Thoracic aorta (tissue), 2 donors: ENCODE measurements at regions not wholly inside any gene's neighbourhood (a gene's known extent, or its start where the extent isn't known, plus 50 kb on each side); places are given as distances from the start of the nearest gene placed in this dataset.
A peak's percentile ranks its signal among the peaks of the same experiment; 100 is the strongest.

Source experiments
- ATAC-seq: fragments of 150-250 bp; one replicate; pipeline ENCODE4 v1.8.0; 2017; ENCODE audit warnings: low read depth; ENCODE audit not compliant: insufficient number of reproducible peaks, low FRiP score
- DNase-seq: peaks from one replicate; pipeline ENCODE4 v3.0.0-alpha.2; 2020; ENCODE audit warnings: low spot score
- H3K27ac ChIP-seq, 2 donors: fragments of 200-600 bp; sonication (generic); 1 replicate in 1 of 2; 2 replicates in 1 of 2; pipeline ENCODE4 v1.5.1; 2016; ENCODE audit warnings: mild to moderate bottlenecking in 2 of 2, moderate library complexity in 2 of 2
- H3K27me3 ChIP-seq: fragments of 200-600 bp; sonication (generic); replicated peaks from 2 replicates; pipeline ENCODE4 v1.6.0; 2016; ENCODE audit warnings: mild to moderate bottlenecking; ENCODE audit not compliant: insufficient read depth
- H3K36me3 ChIP-seq: fragments of 200-600 bp; sonication (generic); one replicate; pipeline ENCODE4 v1.5.1; 2016
- H3K4me1 ChIP-seq, 2 donors: fragments of 200-600 bp; sonication (generic); 1 replicate in 1 of 2; 2 replicates in 1 of 2; pipeline versions ENCODE4 v1.5.1 to v1.6.0; 2016; ENCODE audit warnings: low read depth in 2 of 2, mild to moderate bottlenecking in 1 of 2; ENCODE audit not compliant: control insufficient read depth in 1 of 2
- H3K4me3 ChIP-seq: fragments of 200-600 bp; sonication (generic); 2 replicates; pipeline ENCODE4 v1.5.1; 2016; ENCODE audit warnings: mild to moderate bottlenecking
- H3K9me3 ChIP-seq: fragments of 200-600 bp; sonication (generic); 2 replicates; pipeline ENCODE4 v1.5.1; 2016
- CTCF ChIP-seq: fragments of 200-600 bp; sonication (generic); IDR thresholded peaks from one replicate; pipeline ENCODE4 v1.5.1; 2019; ENCODE audit warnings: antibody characterized with exemption

DNA sequence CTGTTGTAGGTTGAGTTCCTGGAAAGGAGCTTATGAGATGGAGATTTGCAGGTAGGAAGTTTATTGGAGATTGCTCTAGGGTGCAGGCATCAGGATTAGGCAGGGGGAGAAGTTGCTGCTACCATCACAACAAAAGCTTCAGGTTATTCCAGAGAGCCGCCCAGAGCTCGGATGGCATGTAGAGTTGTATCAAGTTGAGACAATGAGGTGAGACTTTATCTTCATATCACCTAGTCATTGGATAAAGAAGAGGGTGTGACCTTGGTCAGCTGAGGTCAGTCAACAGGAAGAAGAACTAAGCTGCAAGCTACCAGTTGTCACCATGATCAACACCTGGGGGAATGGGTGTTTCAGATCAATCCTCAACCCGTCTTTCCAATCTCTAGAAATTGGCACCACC lies 342.0 kb downstream of the RFC3 start:
- no peak overlapping the region for H3K4me3 ChIP-seq
- ATAC-seq: no peak
- peak overlapping the region; percentile 80 to 85 for H3K27ac ChIP-seq

DNA sequence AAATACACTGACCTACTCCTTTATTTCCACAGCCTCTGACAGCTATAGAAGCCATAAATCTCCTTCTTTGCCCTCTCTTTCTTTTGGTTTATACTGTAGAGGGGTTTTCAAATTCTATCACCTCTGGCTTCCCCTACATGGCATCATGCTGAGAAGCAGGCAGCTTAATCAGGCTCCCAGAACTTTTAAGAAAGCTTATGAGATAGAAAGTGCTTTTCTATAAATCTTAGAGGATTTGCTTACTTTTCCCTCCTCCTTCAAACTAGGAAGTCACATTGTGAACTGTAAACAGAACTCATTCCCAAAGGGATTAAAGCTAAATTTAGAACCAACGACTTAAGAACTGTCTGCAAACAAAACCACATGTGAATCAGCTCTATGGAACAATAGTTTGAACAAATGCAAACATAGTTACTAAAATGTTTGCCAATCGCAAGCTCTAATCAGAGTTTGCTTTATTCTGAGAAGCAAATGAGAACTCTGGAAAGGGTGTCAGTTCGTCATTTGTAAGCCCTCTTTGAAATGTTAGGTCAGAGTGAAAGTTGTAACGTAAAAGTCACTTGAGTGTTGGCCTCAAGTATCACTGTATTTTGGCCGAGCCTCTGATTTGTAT lies 344.1 kb downstream of the RFC3 start:
- peak; percentile 54 for ATAC-seq
- DNase-seq: no peak
- TF ChIP-seq CTCF: no peak
- Histone ChIP-seq H3K36me3 (no peaks in the 10 kb centered on the region), H3K4me1 (peaks cover 5 to 34% of the 10 kb centered on the region in 2 donors), H3K4me3 (peak overlapping the region; percentile 35), H3K27me3 (no peaks in the 10 kb centered on the region), H3K27ac (peak overlapping the region; percentile 80 to 85), H3K9me3 (no peaks in the 10 kb centered on the region)

More for the DNA sequence above, 342.0 kb downstream of the RFC3 start:
- no peak for TF ChIP-seq CTCF
- H3K4me1 ChIP-seq: peaks cover 15 to 55% of the 10 kb centered on the region in 2 donors
- no peaks in the 10 kb centered on the region for H3K9me3 ChIP-seq
- DNase-seq: no peak
- no peaks in the 10 kb centered on the region for H3K36me3 ChIP-seq
- H3K27me3 ChIP-seq: no peaks in the 10 kb centered on the region

- ATAC-seq: peak; percentile 51
- no peak for TF ChIP-seq CTCF
These were observed 344.6 kb downstream of the RFC3 start for GRCh38 chr13:34162544-34162933.

DNA sequence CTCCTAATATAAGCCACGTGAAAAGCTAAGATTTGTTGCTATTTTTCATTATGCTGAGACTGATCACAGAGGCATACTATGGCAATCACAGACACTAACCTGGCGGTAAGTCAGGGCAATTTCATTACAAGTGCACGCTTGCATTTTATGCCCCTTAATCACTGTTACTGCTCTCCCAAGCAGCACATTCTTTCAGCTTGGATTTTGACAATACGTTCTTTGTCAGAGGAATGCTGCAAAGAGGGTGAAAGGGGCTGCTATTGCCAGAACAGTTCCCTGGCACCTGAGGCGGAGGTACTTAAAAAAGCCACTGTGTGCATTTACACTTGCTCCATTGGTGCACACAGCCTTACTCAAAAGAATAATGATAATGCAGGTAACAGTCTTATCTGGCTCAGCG lies 346.6 kb downstream of the RFC3 start:
- H3K4me1 ChIP-seq: peaks cover 0 to 28% of the 10 kb centered on the region in 2 donors
- no peak overlapping the region for H3K4me3 ChIP-seq
- peak overlapping the region in 1 of 2 donors; percentile 35 for H3K27ac ChIP-seq
- TF ChIP-seq CTCF: no peak
- H3K36me3 ChIP-seq: no peaks in the 10 kb centered on the region
- no peaks in the 10 kb centered on the region for H3K27me3 ChIP-seq
- ATAC-seq: no peak
- DNase-seq: no peak
- H3K9me3 ChIP-seq: no peaks in the 10 kb centered on the region

More at GRCh38 chr13:34162544-34162933, 344.6 kb downstream of the RFC3 start:
- Histone ChIP-seq H3K9me3 (no peaks in the 10 kb centered on the region), H3K27me3 (no peaks in the 10 kb centered on the region), H3K4me1 (peaks cover 2 to 29% of the 10 kb centered on the region in 2 donors), H3K27ac (peak overlapping the region; percentile 80 to 85), H3K4me3 (peak overlapping the region; percentile 35), H3K36me3 (no peaks in the 10 kb centered on the region)
- DNase-seq: no peak

- DNase-seq (no peak), ATAC-seq (no peak)
- Histone ChIP-seq H3K4me1 (peaks cover 0 to 28% of the 10 kb centered on the region in 2 donors), H3K9me3 (no peaks in the 10 kb centered on the region), H3K27me3 (no peaks in the 10 kb centered on the region), H3K4me3 (no peak overlapping the region), H3K27ac (no peak overlapping the region), H3K36me3 (no peaks in the 10 kb centered on the region)
- no peak for TF ChIP-seq CTCF
These were observed 347.2 kb downstream of the RFC3 start for GRCh38 chr13:34165158-34165557.
